Ishikawa (cell line): ENCODE measurements at regions not wholly inside any gene's neighbourhood (a gene's known extent, or its start where the extent isn't known, plus 50 kb on each side); places are given as distances from the start of the nearest gene placed in this dataset.

Experiments
- CEBPB ChIP-seq: IDR thresholded peaks from 2 replicates; pipeline ENCODE4 v1.6.1; 2012
- CREB1 ChIP-seq: IDR thresholded peaks from 2 replicates; pipeline ENCODE4 v1.6.1; 2012; ENCODE audit warnings: low read depth
- EGR1 ChIP-seq: IDR thresholded peaks from 2 replicates; pipeline ENCODE4 v1.6.1; 2012
- EP300 ChIP-seq: IDR thresholded peaks from 2 replicates; pipeline ENCODE4 v1.6.1; 2012; ENCODE audit warnings: borderline replicate concordance
- FOXM1 ChIP-seq: IDR thresholded peaks from 2 replicates; pipeline ENCODE4 v1.6.1; 2012; ENCODE audit warnings: low read depth, borderline replicate concordance
- NFIC ChIP-seq: IDR thresholded peaks from 2 replicates; pipeline ENCODE4 v1.6.1; 2012
- RAD21 ChIP-seq: IDR thresholded peaks from 2 replicates; pipeline ENCODE4 v1.6.1; 2012; ENCODE audit warnings: low read depth
- TAF1 ChIP-seq: IDR thresholded peaks from 2 replicates; pipeline ENCODE4 v1.6.1; 2012; ENCODE audit warnings: low read depth, mild to moderate bottlenecking
- TCF12 ChIP-seq: IDR thresholded peaks from 2 replicates; pipeline ENCODE4 v1.6.1; 2012; ENCODE audit warnings: low read depth
- TEAD4 ChIP-seq: IDR thresholded peaks from 2 replicates; pipeline ENCODE4 v1.6.1; 2012
- YY1 ChIP-seq: IDR thresholded peaks from 2 replicates; pipeline ENCODE4 v1.6.1; 2012; ENCODE audit warnings: low read depth
- ZBTB7A ChIP-seq: IDR thresholded peaks from 2 replicates; pipeline ENCODE4 v1.6.1; 2012; ENCODE audit warnings: low read depth
- TF ChIP-seq, protein P1 (sequence below): IDR thresholded peaks from 2 replicates; pipeline ENCODE4 v1.6.1; 2012; ENCODE audit warnings: low read depth, mild to moderate bottlenecking
- TF ChIP-seq, protein P2 (sequence below): IDR thresholded peaks from 2 replicates; pipeline ENCODE4 v1.6.1; 2012
- TF ChIP-seq, protein P3 (sequence below): IDR thresholded peaks from 2 replicates; pipeline ENCODE4 v1.6.1; 2012

DNA sequence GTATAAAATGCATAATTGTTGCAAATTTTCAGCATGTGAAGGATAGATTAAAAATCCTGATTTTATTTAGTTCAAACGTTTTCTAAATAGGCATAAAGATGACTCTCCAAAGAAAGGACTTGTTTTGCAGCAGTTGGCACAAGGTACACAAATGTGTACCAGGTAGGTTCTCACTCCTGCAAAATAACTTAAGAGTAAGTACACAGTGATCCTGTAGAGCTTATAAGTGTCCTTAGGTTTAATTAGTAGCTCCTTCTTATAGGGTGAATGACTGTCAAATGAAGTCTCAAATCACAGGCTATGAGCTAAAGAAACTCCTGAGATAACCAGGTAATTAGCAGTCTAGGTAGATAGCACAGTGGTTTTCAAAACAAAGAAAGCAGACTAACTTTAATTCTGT lies 330.6 kb upstream of the MDGA2 start:
- no peak for TF ChIP-seq NFIC

DNA sequence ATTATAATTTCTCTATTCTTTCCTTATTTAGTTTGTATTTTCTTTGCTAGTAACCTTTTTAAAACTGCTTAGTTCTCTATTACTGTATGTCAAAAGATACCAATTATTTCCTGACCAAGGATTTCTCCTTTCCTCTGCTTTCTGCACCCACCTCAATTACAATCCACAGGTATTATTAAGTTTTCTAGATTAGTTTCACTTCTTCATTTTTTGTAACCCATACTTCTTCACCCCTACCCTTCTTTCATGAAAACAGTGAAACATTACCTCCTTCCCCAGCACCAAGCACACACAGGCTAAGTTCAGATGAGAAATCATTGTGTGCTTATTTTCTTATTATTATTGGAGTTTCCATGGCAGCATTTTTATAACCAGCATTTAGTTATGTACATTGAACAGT lies 318.5 kb upstream of the MDGA2 start:
- TF ChIP-seq TAF1 (no peak), TCF12 (no peak), TEAD4 (no peak), CREB1 (no peak), EGR1 (no peak), NFIC (no peak), RAD21 (no peak), YY1 (no peak), EP300 (no peak), ZBTB7A (no peak), FOXM1 (no peak)
- TF ChIP-seq, protein P1, sequence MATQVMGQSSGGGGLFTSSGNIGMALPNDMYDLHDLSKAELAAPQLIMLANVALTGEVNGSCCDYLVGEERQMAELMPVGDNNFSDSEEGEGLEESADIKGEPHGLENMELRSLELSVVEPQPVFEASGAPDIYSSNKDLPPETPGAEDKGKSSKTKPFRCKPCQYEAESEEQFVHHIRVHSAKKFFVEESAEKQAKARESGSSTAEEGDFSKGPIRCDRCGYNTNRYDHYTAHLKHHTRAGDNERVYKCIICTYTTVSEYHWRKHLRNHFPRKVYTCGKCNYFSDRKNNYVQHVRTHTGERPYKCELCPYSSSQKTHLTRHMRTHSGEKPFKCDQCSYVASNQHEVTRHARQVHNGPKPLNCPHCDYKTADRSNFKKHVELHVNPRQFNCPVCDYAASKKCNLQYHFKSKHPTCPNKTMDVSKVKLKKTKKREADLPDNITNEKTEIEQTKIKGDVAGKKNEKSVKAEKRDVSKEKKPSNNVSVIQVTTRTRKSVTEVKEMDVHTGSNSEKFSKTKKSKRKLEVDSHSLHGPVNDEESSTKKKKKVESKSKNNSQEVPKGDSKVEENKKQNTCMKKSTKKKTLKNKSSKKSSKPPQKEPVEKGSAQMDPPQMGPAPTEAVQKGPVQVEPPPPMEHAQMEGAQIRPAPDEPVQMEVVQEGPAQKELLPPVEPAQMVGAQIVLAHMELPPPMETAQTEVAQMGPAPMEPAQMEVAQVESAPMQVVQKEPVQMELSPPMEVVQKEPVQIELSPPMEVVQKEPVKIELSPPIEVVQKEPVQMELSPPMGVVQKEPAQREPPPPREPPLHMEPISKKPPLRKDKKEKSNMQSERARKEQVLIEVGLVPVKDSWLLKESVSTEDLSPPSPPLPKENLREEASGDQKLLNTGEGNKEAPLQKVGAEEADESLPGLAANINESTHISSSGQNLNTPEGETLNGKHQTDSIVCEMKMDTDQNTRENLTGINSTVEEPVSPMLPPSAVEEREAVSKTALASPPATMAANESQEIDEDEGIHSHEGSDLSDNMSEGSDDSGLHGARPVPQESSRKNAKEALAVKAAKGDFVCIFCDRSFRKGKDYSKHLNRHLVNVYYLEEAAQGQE = no peak
- TF ChIP-seq, protein P2, sequence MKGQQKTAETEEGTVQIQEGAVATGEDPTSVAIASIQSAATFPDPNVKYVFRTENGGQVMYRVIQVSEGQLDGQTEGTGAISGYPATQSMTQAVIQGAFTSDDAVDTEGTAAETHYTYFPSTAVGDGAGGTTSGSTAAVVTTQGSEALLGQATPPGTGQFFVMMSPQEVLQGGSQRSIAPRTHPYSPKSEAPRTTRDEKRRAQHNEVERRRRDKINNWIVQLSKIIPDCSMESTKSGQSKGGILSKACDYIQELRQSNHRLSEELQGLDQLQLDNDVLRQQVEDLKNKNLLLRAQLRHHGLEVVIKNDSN = no peak

DNA sequence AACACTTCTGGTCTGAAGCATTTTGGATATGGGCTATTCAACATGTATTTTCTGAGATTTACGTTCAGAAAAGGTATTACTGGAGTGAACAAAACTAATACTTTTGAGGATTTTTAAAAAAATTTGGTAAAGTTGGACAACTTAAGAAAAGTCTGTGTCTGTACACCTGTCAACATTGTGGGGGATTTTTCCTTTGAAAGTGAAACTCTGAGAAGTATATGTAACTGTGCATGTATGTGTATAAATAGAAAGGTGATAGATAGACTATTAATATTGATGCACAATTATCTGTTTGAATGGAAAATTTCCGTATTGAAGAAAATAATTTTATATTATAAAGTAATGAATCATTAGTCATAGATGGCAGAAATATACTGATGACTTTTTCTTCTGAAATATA lies 312.8 kb upstream of the MDGA2 start:
- TF ChIP-seq, protein P3, sequence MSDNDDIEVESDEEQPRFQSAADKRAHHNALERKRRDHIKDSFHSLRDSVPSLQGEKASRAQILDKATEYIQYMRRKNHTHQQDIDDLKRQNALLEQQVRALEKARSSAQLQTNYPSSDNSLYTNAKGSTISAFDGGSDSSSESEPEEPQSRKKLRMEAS = no peak
- TF ChIP-seq FOXM1 (no peak), EGR1 (no peak), TAF1 (no peak), NFIC (no peak), CREB1 (no peak)

DNA sequence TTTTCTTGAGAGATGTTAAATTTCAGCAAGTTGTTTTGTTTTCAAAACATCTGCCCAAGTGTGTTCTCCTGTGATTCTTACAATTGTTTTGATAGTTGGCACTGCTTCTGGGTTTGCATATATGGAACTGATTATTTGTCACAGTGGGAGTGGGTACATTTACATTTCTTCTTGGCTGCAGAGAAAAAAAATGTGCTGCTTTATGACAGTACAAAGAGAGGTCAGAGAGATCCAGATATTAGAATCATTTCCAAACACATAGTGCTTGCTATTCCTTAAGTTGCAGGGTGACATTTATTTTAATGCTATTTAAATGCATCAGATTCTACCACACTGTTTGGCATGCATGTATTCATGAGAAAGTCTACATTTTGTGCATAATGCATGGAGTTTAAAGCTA lies 303.5 kb upstream of the MDGA2 start:
- TF ChIP-seq, protein P2 = no peak
- TF ChIP-seq EGR1 = no peak
- TF ChIP-seq FOXM1 = no peak
- TF ChIP-seq, protein P1 = no peak
- TF ChIP-seq TCF12 = no peak
- no peak for TF ChIP-seq TEAD4
- TF ChIP-seq NFIC = no peak
- no peak for TF ChIP-seq RAD21
- no peak for TF ChIP-seq CEBPB
- TF ChIP-seq ZBTB7A = no peak
- TF ChIP-seq, protein P3 = no peak
- no peak for TF ChIP-seq YY1
- TF ChIP-seq EP300 = no peak

DNA sequence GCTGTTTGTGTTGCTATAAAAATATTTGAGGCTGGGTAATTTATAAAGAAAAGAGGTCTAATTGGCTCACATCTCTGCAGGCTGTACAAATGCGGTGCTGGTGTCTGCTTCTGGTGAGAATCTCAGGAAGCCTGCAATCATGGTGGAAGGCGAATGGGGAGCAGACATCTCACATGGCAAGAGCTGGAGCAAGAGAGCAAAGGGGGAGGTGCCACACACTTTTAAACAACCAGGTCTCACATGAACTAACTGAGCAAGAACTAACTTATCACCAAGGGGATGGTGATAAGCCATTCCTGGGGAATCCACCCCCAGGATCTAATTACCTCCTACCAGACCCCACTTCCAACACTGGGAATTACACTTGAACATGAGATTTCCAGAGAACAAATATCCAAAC lies 300.7 kb upstream of the MDGA2 start:
- TF ChIP-seq TCF12 (no peak), YY1 (no peak), NFIC (no peak), FOXM1 (no peak), TAF1 (no peak), CREB1 (no peak)
- TF ChIP-seq, protein P3 = no peak
- TF ChIP-seq, protein P1 = no peak
